HFFc6 (cell line): ENCODE measurements at regions not wholly inside any gene's neighbourhood (a gene's known extent, or its start where the extent isn't known, plus 50 kb on each side); places are given as distances from the start of the nearest gene placed in this dataset.
A peak's percentile ranks its signal among the peaks of the same experiment; 100 is the strongest.
"Not testable (repeated sequence)": the region's sequence is repeated elsewhere in the genome, so short reads cannot be mapped to it uniquely, and the experiment has no call there.

Experiments used
- DNase-seq: peaks from one replicate; pipeline ENCODE4 v3.0.0-alpha.2; 2018
- H3K27ac Mint-ChIP-seq: 2 replicates; pipeline ENCODE4 v1.8.0; 2020; ENCODE audit warnings: mild to moderate bottlenecking, mixed read lengths
- H3K27me3 Mint-ChIP-seq: 2 replicates; pipeline ENCODE4 v1.8.0; 2021; ENCODE audit warnings: mild to moderate bottlenecking, moderate library complexity, mixed read lengths; ENCODE audit not compliant: insufficient read depth
- H3K36me3 Mint-ChIP-seq: 2 replicates; pipeline ENCODE4 v1.8.0; 2021; ENCODE audit warnings: low read depth, mixed read lengths
- H3K4me1 Mint-ChIP-seq: 2 replicates; pipeline ENCODE4 v1.8.0; 2020; ENCODE audit warnings: low read depth, mixed read lengths
- H3K4me3 Mint-ChIP-seq: 2 replicates; pipeline ENCODE4 v1.8.0; 2020; ENCODE audit warnings: mild to moderate bottlenecking, moderate library complexity, mixed read lengths
- H3K9me3 Mint-ChIP-seq: 2 replicates; pipeline ENCODE4 v1.8.0; 2020; ENCODE audit warnings: mild to moderate bottlenecking, mixed read lengths
- CTCF ChIP-seq: fragments of 200-600 bp; sonication (generic); IDR thresholded peaks from 2 replicates; pipeline ENCODE4 v1.5.0; 2021; ENCODE audit warnings: antibody characterized with exemption, mild to moderate bottlenecking

DNA sequence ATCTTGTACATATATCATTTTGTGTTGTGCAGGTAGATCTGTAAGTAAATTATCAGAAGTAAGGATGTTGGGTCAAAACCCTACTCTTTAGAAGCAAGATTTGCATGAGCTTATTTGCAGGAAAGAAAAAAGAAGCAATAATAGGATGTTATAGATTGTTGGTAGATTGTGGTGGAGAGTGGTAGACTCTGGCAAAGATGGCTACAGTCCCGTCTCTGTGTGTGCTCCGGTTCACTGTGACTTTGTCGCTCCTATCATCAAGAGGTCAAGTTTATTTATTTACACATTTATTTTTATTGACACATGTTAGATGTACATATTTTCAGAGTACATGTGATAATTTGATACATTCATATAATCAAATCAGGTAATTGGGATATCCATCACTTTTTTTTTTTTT, 81.0 kb upstream of the NDUFV2 start:
- Mint-ChIP-seq H3K4me1 (peaks cover 60% of the 10 kb centered on the region), H3K27ac (no peak overlapping the region), H3K9me3 (no peaks in the 10 kb centered on the region), H3K4me3 (no peak overlapping the region), H3K27me3 (no peaks in the 10 kb centered on the region), H3K36me3 (peaks cover 6% of the 10 kb centered on the region; the same call in 1 of the 2 replicates)
- no peak for DNase-seq
- no peak for TF ChIP-seq CTCF

- Mint-ChIP-seq H3K4me3 (no peak overlapping the region), H3K4me1 (peaks cover 49% of the 10 kb centered on the region), H3K27me3 (peaks cover 4% of the 10 kb centered on the region; the same call in 1 of the 2 replicates), H3K27ac (no peak overlapping the region), H3K36me3 (peaks cover 6% of the 10 kb centered on the region; the same call in 1 of the 2 replicates), H3K9me3 (no peaks in the 10 kb centered on the region)
- no peak for DNase-seq
- no peak for TF ChIP-seq CTCF
These were observed 79.9 kb upstream of the NDUFV2 start for GRCh38 chr18:9022397-9023155.

DNA sequence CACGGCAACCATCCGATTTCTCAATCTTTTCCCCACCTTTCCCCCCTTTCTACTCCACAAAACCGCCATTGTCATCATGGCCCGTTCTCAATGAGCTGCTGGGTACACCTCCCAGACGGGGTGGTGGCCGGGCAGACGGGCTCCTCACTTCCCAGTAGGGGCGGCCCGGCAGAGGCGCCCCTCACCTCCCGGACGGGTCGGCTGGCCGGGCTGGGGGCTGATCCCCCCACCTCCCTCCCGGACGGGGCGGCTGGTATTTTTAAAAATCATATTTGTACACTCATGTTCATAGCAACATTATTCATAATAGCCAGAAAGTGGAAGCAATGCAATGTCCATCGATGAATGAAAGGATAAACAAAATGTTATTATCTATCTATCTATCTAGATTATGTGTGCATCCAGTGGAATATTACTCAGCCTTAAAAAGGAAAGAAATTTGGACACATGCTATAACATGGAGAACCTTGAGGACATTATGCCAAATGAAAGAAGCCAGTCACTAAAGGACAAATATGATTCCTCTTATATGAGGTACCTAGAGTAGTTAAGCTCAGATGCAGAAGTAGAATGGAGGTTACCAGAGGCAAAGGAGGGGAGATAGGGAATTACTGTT, 78.4 kb upstream of the NDUFV2 start:
- H3K27ac Mint-ChIP-seq, H3K36me3 Mint-ChIP-seq, H3K9me3 Mint-ChIP-seq, H3K27me3 Mint-ChIP-seq, DNase-seq, H3K4me3 Mint-ChIP-seq: not testable (repeated sequence)
- H3K4me1 Mint-ChIP-seq: peaks cover 38% of the 10 kb centered on the region

- no peak for TF ChIP-seq CTCF
- DNase-seq: peak; percentile 62
- H3K4me1 Mint-ChIP-seq: peaks cover 40% of the 10 kb centered on the region
- peaks cover 1% of the 10 kb centered on the region; the same call in 1 of the 2 replicates for H3K36me3 Mint-ChIP-seq
- no peak overlapping the region for H3K27ac Mint-ChIP-seq
- H3K27me3 Mint-ChIP-seq: peaks cover 4% of the 10 kb centered on the region
- H3K4me3 Mint-ChIP-seq: no peak overlapping the region
- H3K9me3 Mint-ChIP-seq: no peaks in the 10 kb centered on the region
These were observed 77.2 kb upstream of the NDUFV2 start for GRCh38 chr18:9025091-9025838.

DNA sequence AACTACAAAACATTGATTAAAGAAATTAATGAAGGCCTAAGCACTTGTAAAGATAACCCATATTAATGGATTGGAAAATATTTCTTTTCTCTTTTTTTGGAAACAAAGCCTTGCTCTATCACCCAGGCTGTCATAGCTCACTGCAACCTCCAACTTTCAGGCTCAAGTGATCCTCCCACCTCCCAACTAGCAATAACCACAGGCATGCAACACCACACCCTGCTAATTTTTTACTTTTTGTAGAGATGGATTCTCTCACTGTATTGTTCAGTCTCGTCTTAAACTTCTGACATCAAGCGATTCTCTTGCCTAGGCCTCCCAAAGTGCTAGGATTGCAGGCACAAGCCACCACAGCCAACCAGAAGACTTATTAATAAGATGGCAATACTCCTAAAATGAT, 73.4 kb upstream of the NDUFV2 start:
- Mint-ChIP-seq H3K4me1 (peaks cover 39% of the 10 kb centered on the region), H3K4me3 (no peak overlapping the region), H3K27ac (no peak overlapping the region), H3K9me3 (no peaks in the 10 kb centered on the region), H3K27me3 (peaks cover 4% of the 10 kb centered on the region), H3K36me3 (no peaks in the 10 kb centered on the region)
- no peak for TF ChIP-seq CTCF
- no peak for DNase-seq

DNA sequence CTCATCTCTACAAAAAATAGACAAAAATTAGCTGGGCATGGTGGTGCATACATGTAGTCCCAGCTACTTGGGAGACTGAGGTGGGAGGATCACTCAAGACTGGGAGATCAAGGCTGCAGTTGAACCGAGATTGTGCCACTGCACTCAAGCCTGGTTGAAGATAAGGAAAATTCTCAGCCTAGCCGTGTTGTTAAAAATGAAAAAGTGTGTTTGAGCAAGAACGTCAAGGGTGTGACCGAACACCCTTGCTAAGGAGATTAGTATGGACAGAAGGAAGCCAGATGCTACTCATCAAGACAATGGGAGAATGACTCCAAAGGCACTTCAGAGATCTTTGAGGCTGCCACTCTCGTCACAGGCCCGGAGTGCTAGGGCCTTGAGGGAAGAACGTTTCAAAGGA, 70.0 kb upstream of the NDUFV2 start:
- H3K27me3 Mint-ChIP-seq: peaks cover under 1% of the 10 kb centered on the region
- no peaks in the 10 kb centered on the region for H3K9me3 Mint-ChIP-seq
- no peak overlapping the region for H3K4me3 Mint-ChIP-seq
- no peak for TF ChIP-seq CTCF
- H3K4me1 Mint-ChIP-seq: peaks cover 16% of the 10 kb centered on the region
- DNase-seq: no peak
- H3K36me3 Mint-ChIP-seq: no peaks in the 10 kb centered on the region
- H3K27ac Mint-ChIP-seq: no peak overlapping the region
